ENCODE measurements at regions not wholly inside any gene's neighbourhood (a gene's known extent, or its start where the extent isn't known, plus 50 kb on each side); places are given as distances from the start of the nearest gene placed in this dataset.

- TF ChIP-seq CTCF (IDR thresholded peaks at IDR 0.05; ENCODE audit: low read depth, low read length): no peak
- Histone ChIP-seq H3K9me3 (no peaks in the 10 kb centered on the region), H3K36me3 (no peaks in the 10 kb centered on the region), H3K27me3 (no peaks in the 10 kb centered on the region), H3K4me3 (ENCODE audit: low read depth, low read length) (no peak overlapping the region), H3K4me1 (no peaks in the 10 kb centered on the region)
- DNase-seq: no peak
These were observed 51.7 kb upstream of the SMLR1 start for GRCh38 chr6:130775411-130776012.

- DNase-seq: no peak
- H3K4me3 ChIP-seq (ENCODE audit: low read depth, low read length): no peak overlapping the region
- H3K27me3 ChIP-seq: no peaks in the 10 kb centered on the region
- no peaks in the 10 kb centered on the region for H3K9me3 ChIP-seq
- H3K4me1 ChIP-seq: no peaks in the 10 kb centered on the region
- no peak for TF ChIP-seq CTCF (IDR thresholded peaks at IDR 0.05; ENCODE audit: low read depth, low read length)
- H3K36me3 ChIP-seq: no peaks in the 10 kb centered on the region
These were observed 50.8 kb upstream of the SMLR1 start for GRCh38 chr6:130776287-130776925.
